Omental fat pad (tissue), 3 donors: ENCODE measurements at regions not wholly inside any gene's neighbourhood (a gene's known extent, or its start where the extent isn't known, plus 50 kb on each side); places are given as distances from the start of the nearest gene placed in this dataset.

Experiments
- ATAC-seq: fragments of 150-250 bp; one replicate; pipeline ENCODE4 v1.9.1; 2016; ENCODE audit warnings: mild to moderate bottlenecking, moderate library complexity; ENCODE audit not compliant: low FRiP score
- DNase-seq: peaks from one replicate; pipeline ENCODE4 v3.0.0-alpha.2; 2019; ENCODE audit warnings: low spot score
- TF ChIP-seq, protein P1 (sequence below), 3 donors: fragments of 450-650 bp; IDR thresholded peaks; one replicate each; pipeline ENCODE4 v1.5.1; 2016 to 2017; ENCODE audit warnings: antibody characterized with exemption in 3 of 3, mild to moderate bottlenecking in 3 of 3, moderate library complexity in 2 of 3

DNA sequence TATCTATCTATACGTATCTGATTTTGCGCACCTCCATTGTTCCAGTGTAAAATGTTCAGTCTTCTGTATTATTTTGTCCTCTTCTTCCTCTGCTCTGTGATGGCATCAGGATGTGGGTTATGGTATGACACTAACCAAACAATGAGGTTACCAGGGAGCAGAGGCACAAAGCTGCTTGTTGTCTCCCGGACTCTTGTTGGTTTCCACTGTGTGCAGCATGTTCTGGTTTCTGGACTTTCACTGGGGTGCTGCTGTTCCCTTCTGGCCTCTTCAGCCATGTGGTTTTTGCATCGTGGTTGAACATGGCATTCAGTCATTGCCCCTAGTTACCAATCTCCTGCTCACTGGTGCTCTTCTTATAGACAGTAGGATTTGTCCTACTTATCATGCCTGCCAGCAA lies 665.9 kb downstream of the CBLN2 start:
- TF ChIP-seq, protein P1, sequence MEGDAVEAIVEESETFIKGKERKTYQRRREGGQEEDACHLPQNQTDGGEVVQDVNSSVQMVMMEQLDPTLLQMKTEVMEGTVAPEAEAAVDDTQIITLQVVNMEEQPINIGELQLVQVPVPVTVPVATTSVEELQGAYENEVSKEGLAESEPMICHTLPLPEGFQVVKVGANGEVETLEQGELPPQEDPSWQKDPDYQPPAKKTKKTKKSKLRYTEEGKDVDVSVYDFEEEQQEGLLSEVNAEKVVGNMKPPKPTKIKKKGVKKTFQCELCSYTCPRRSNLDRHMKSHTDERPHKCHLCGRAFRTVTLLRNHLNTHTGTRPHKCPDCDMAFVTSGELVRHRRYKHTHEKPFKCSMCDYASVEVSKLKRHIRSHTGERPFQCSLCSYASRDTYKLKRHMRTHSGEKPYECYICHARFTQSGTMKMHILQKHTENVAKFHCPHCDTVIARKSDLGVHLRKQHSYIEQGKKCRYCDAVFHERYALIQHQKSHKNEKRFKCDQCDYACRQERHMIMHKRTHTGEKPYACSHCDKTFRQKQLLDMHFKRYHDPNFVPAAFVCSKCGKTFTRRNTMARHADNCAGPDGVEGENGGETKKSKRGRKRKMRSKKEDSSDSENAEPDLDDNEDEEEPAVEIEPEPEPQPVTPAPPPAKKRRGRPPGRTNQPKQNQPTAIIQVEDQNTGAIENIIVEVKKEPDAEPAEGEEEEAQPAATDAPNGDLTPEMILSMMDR (IDR thresholded peaks at IDR 0.05): no peak
- DNase-seq (no peak), ATAC-seq (no peak)

DNA sequence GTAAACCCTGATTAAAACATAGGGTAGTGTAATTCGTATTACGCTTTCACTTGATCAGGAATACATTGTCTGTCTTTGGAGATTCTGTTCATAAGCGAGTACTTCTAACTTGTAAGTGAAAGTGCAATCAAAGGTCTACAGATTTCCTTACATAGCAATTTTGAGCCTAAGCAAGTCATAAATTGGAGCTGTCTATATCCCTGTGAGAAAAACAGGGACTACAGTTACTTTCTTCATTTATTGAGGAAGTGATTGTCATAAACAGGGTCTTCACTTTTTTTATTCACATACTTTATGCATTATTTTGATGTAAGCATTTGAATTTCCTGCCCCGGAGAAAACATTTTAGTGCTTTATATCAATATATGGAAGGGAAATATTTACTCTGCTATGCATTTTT lies 670.4 kb downstream of the CBLN2 start:
- DNase-seq (no peak), ATAC-seq (no peak)
- TF ChIP-seq, protein P1 (IDR thresholded peaks at IDR 0.05): no peak

DNA sequence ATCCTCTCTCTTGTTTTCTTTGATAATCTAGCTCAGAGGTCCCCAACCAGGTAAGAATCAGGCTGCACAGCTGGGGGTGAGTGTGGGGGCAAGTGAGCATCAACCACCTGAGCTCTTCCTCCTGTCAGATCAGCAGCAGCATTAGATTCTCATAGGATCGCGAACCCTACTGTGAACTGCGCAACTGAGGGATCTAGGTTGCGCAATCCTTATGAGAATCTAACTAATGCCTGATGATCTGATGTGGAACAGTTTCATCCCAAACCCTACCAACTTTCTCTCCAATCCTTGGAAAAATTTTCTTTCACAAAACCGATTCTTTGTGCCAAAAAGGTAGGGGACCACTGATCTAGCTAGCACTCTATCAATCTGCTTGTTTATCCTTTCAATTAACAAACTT lies 678.3 kb downstream of the CBLN2 start:
- ATAC-seq (no peak), DNase-seq (no peak)
- TF ChIP-seq, protein P1 (IDR thresholded peaks at IDR 0.05): no peak

DNA sequence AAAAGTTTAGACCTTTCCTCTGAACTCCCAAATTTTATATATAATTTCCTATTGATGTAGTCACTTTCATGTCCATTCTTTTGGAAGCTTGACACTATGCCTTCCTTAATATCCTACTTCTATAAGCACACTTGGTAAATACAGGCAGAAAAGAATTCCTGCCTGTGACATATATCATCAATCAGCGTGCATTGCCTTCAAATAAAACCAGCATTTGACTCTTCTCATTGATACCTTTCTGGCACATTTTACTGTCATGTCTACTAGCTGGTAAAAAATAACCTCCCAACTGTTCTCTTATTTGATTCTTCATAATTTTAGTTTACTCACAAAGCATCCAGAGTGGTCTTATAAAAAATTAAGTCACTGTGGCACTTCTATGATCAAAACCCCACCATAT lies 693.5 kb downstream of the CBLN2 start:
- ATAC-seq (no peak), DNase-seq (no peak)
- TF ChIP-seq, protein P1 (IDR thresholded peaks at IDR 0.05): no peak

DNA sequence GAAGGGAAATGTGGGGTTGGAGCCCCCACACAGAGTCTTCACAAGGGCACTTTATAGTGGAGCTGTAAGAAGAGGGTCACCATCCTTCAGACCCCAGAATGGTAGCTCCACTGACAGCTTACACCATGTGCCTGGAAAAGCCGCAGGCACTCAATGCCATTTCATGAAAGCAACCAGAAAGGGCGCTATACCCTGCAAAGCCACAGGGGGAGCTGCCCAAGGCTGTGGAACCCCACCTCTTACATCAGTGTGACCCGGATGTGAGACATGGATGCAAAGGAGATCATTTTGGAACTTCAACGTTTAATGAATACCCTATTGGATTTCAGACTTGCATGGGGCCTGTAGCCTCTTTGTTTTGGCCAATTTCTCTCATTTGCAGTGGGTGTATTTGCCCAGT lies 694.7 kb downstream of the CBLN2 start:
- ATAC-seq (no peak), DNase-seq (no peak)
- TF ChIP-seq, protein P1 (IDR thresholded peaks at IDR 0.05): no peak

DNA sequence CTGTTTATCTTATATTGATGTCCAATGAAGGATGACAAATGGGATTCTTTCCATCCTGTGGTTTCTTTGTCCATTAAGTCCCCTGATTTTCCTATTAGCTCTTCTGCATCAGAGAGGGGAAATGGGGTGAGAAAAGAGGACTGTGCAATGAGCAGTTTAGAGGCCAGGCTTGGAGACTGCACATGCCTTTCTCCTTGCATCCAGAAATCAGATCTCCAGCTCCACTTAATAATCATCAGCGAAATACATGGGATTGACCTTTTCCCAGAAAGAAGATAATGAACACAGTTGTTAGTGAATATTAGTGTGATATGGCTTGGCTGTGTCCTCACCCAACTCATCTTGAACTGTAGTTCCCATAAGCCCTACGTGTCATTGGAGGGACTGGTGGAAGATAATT lies 697.4 kb downstream of the CBLN2 start:
- TF ChIP-seq, protein P1 (IDR thresholded peaks at IDR 0.05): no peak
- ATAC-seq: no peak
- DNase-seq: no peak

DNA sequence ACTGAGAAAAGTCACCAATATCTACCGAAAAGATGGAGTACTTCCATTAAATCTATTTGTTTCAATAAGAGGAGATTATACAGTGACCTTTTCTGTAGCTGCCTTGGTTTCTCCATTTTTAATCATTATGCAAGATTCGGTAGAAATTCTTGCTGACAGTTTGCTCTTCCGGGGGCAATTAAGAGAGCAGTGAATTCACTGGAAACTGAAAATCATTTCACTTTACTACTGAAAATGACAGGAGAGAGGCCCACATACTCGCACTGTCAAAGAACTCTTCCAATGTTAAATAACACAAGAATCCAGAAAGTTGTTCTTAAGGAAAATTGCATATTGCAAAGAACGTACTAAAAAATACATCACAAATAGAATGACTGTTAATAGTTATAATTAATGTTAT lies 699.3 kb downstream of the CBLN2 start:
- ATAC-seq (no peak), DNase-seq (no peak)
- TF ChIP-seq, protein P1 (IDR thresholded peaks at IDR 0.05): no peak
